Esophagus muscularis mucosa (tissue), 4 donors: ENCODE measurements at regions not wholly inside any gene's neighbourhood (a gene's known extent, or its start where the extent isn't known, plus 50 kb on each side); places are given as distances from the start of the nearest gene placed in this dataset.

ENCODE experiments used
- EP300 ChIP-seq: sonication (generic); formaldehyde crosslinking; IDR thresholded peaks from one replicate; pipeline ENCODE4 v1.6.1; 2017; ENCODE audit warnings: antibody characterized with exemption
- POLR2A ChIP-seq: fragments of 450-650 bp; IDR thresholded peaks from one replicate; pipeline ENCODE4 v1.6.1; 2017; ENCODE audit warnings: antibody characterized with exemption, moderate library complexity, mild to moderate bottlenecking, low read depth
- POLR2AphosphoS5 ChIP-seq, 2 donors: sonication (generic); formaldehyde crosslinking; IDR thresholded peaks; one replicate each; pipeline ENCODE4 v1.6.1; 2017; ENCODE audit warnings: antibody characterized with exemption in 2 of 2
- TF ChIP-seq, protein P1 (sequence below), 3 experiments: fragments of 200-600 bp in 2 of 3; fragments of 450-650 bp in 1 of 3; sonication (generic) in 2 of 3; IDR thresholded peaks; one replicate each; pipeline ENCODE4 v1.5.1; 2017 to 2019; ENCODE audit warnings: antibody characterized with exemption in 3 of 3, mild to moderate bottlenecking in 2 of 3, moderate library complexity in 1 of 3

DNA sequence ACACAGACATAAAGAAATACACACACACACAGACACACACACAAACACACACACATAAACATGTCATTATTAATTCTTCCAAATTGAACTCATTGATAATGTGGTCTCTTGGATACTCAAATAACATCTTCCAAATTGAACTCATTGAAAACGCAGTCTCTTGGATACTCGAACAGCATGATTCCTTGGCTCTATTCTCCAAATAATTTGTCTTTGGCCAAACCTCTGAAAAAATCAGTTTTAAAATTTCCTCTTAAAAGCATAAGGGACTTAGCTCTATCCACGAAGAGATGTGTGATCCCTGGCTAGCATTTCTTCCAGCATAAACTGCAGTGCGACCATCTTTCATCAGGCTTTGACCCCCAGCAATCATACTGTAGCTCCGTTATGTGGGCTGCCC lies 296.6 kb downstream of the IRX2 start:
- TF ChIP-seq, protein P1, sequence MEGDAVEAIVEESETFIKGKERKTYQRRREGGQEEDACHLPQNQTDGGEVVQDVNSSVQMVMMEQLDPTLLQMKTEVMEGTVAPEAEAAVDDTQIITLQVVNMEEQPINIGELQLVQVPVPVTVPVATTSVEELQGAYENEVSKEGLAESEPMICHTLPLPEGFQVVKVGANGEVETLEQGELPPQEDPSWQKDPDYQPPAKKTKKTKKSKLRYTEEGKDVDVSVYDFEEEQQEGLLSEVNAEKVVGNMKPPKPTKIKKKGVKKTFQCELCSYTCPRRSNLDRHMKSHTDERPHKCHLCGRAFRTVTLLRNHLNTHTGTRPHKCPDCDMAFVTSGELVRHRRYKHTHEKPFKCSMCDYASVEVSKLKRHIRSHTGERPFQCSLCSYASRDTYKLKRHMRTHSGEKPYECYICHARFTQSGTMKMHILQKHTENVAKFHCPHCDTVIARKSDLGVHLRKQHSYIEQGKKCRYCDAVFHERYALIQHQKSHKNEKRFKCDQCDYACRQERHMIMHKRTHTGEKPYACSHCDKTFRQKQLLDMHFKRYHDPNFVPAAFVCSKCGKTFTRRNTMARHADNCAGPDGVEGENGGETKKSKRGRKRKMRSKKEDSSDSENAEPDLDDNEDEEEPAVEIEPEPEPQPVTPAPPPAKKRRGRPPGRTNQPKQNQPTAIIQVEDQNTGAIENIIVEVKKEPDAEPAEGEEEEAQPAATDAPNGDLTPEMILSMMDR (IDR thresholded peaks at IDR 0.05), result no peak
- TF ChIP-seq POLR2AphosphoS5 (IDR thresholded peaks at IDR 0.05) (no peak), POLR2A (no peak), EP300 (no peak)
